CMK (cell line): ENCODE measurements at regions not wholly inside any gene's neighbourhood (a gene's known extent, or its start where the extent isn't known, plus 50 kb on each side); places are given as distances from the start of the nearest gene placed in this dataset.
A peak's percentile ranks its signal among the peaks of the same experiment; 100 is the strongest.

Experiments
- DNase-seq: peaks from one replicate; pipeline ENCODE4 v3.0.0-alpha.2; 2010; ENCODE audit warnings: low read depth

DNA sequence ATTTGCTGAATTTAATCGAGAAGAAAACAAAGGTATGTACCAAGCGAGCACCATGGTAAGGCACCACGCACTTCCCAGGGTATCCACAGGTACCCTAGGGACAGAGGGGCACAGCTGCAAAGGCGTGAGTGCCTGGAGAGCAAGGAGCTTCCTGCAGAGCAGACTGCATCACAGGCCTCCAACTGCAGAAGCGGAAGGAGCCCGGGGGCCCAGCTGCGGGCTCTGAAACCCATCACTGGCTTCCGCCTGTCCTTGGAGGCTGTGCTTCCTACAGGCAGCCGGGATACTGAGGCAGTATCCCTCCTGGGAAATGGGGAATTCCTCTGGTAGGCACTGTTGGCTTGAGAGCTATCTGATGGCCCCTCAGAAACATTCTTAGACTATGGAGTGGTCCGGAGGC lies 217.4 kb upstream of the GMDS start:
- DNase-seq: no peak

DNA sequence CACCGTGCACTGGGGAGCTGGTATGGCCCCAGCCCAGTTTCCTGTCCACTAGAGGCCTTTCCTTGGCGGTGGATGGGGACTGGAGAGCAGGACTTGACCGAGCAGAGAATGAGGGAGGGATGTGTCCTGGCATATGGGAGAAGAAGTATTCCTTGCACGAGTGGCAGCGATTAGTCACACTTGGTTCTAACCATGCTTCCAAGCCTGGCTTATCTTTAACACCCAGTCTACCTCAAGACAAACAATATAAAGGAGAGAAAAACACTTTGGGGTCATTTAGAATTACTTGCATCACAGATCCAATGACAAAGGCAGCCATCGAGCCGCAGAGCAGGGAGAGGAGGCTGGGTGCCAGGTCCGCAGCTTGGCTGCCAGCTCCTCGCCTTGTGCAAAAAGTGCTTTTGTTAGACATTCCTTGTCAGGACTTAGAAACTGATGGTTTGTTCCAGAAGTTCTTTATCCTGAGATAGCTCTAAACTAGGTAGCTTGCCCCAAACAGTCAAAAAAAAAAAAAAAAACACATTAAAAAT lies 214.9 kb upstream of the GMDS start:
- DNase-seq: no peak

- DNase-seq: no peak
Observed at GRCh38 chr6:2454180-2454579, 208.8 kb upstream of the GMDS start.

- no peak for DNase-seq
Observed at GRCh38 chr6:2450546-2450945, 205.1 kb upstream of the GMDS start.

DNA sequence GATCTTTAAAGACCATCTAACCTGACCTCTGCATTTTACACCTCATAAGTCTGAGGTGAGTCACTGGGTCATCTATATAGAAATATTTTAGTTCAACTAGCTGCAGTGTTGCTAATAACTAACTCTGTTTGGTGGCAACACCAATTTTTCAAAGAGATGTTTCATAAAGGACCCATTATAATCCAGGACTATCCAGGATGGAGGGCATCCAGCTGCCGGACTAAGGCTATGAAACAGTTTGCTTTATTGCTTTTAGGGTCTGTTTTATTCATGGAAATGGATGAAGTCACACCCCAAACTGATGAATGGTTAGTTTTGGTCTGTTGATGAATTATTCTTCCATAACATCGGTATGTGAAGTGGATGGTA lies 204.2 kb upstream of the GMDS start:
- DNase-seq: no peak

GRCh38 chr6:2448826-2449571 lies 203.6 kb upstream of the GMDS start:
- DNase-seq: peak; percentile 7

- DNase-seq: no peak
Observed at GRCh38 chr6:2447931-2448330, 202.5 kb upstream of the GMDS start.

DNA sequence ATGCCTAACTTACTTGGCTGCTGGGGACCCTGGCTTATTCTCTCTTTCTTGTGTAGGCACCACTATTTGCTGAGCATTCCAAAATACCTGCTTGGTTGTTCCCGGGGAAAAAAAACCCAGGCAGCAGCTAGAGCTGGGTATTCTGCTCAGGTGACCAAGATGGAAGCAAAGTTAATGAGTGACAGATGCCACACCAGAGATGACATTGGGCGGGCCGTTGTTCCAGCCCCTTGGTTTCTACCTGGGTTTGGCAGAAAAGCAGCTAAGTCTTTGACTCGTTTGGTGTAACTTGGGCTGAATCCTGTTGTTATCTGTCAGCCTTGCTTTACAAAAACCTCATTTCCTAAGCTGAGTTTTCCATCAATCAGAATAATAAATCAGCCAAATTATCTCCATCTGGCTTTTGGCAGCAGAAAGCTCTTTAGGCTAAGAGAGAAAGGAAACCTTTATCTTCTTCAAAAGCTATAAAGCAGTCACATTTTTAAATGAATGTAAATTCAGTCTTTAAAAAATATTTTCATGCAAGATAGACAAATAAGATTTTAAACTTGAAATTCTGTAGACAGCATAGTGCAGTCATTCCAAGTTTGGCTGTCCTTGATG lies 202.0 kb upstream of the GMDS start:
- DNase-seq: no peak

GRCh38 chr6:2441601-2442475 lies 196.4 kb upstream of the GMDS start:
- DNase-seq: no peak

- no peak for DNase-seq
Observed at GRCh38 chr6:2440516-2440915, 195.1 kb upstream of the GMDS start.

DNA sequence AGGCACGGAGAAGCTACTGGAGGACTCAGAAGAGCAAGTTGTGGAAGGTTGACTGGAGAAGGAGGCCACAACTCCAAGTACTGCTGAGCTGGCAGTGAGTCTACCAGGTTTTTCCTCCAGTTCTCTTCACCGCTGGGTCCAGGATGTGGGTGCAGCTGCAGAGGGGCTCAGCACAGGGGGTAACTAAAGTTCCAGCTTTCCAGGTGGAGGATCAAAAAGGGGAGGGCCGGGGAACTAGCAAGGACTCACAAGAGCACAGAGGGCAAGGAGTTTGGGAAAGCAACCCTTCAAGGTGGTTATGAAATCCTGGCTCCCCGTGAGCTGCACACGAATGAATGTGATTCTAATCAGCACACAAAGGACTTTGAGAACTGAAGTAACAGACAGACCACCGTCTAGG lies 194.2 kb upstream of the GMDS start:
- no peak for DNase-seq

GRCh38 chr6:2439082-2439481 lies 193.7 kb upstream of the GMDS start:
- DNase-seq: no peak

DNA sequence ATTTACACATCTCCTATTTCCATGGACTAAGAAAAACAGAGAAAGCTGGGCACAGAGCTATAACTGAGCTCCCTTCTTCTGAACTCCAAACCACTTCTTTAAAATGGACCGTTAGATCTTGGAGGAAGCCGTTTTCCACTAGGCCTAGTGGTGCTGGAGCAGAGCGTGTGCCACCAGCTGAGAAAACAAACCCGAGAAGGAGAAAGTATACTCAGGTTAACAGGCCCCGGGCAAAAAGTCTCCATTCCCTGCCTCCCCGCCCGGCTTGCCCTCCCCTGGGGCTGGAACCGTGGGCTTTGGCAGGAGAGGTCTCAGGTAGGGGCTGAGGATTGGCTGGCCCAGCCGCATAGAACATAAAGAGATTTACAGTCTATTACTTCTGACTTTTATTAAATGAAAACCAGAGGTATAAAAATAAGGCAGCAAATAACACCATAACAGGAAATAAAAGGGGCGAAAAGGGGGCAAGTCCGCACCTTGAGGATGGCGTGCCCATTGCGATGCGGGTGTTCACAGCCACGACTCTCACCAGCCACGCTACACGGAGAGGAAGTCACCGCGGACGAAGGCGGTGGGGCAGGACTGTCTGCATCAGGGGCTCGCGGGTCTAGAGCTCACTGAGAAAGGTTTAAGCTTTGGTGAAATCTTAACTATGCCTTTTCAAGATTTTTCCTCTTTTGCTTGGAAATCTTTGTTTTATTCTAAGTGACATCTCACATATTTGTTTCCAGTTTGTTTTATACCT lies 191.2 kb upstream of the GMDS start:
- no peak for DNase-seq

DNA sequence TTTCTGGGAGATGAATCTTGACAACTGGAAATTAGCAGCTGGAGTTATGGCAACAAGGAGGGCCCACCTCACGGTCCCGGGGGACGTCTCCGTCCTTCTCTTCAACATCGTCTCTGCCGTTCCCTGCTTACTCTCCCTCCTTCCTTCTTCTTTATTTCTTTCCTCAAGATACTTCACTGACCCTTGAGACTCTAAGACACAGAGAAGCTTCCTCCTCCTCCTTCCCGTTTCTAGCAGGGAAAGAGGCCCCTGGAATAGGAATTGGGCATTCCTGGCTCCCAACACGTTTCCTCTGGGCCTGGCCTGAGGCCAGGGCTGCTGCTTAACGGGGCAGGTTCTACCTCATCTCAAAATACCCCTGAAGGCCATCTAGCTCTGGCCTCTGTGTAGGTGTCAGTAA lies 189.9 kb upstream of the GMDS start:
- no peak for DNase-seq

DNA sequence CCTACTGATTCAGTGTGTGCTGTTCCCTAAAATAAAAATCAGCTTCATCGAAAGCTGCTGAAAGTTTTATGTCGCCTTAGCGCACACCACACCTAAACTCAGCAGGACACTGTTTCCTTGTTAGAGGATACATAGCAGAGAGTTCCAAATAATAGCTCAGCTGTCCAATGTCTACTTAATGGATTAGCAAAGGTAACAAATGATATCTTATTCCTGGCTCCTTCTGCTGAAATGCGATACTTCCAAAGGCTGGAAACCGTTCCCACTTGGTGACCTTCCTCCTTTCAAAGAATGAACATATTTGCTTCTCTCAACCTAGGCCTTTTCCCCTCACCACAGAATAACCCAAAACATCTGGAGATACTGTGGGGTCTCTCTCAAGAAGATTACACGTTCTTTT lies 189.5 kb upstream of the GMDS start:
- DNase-seq: no peak

DNA sequence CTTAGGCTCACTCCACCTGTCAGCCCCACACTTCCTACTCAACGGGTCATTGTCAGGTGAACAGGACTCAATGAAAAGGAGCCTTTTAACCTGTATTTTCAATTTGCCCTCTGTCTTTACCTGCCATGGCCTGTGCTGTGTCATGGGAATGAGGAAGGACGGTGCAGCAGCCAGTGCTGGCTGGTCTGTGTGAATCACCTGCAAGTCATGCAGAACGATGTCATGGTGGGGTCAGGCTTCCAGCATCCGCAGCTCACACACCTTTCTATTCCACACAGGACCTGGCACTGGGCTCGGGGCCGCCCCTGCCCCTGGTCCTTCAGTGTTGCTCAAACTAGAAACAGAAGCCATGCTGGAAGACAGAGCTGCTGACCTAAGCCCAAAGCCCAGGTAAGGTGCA lies 188.7 kb upstream of the GMDS start:
- no peak for DNase-seq

GRCh38 chr6:2433711-2434110 lies 188.3 kb upstream of the GMDS start:
- no peak for DNase-seq

- DNase-seq: no peak
Observed at GRCh38 chr6:2433266-2433665, 187.9 kb upstream of the GMDS start.

GRCh38 chr6:2432292-2432691 lies 186.9 kb upstream of the GMDS start:
- no peak for DNase-seq

DNA sequence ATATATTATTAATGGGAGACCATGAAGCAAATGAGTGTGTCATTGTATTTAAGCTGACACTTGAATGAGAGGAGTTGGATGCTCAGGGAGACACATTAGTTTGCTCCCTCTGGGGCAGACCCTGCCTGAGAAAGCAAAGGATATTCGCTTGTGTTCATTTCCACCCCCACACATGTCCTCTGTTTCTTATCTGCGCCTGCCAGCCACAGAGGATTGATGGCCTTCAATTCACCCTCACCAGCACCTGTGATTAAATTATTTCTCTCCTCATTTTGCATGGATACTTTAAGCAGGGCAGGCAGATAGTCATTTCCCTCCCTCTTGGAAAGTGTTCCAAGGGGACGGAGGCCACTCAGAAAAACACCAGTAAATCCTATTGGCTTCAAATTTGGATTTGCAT lies 185.2 kb upstream of the GMDS start:
- DNase-seq: no peak

DNA sequence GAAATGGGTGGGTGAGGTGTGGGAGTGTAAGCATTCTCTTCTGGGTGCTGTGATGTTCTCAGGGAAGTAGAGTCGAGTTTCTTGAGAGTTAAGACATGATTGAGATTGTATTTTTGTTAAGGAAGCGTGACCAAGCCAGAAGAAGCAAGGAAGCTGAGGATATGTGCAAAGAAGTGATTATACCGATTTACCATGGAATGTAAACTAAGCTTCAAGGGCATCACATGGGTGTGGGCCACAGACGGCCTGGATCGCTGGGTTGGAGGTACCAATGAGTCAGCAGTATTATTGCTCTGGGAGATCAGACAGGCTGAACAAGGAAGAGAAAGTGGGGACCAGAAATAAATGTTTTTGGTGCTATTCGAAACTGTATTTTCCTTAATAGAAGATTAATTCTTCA lies 184.1 kb upstream of the GMDS start:
- no peak for DNase-seq

- DNase-seq: no peak
Observed at GRCh38 chr6:2429032-2429431, 183.6 kb upstream of the GMDS start.
